ENCODE measurements at regions not wholly inside any gene's neighbourhood (a gene's known extent, or its start where the extent isn't known, plus 50 kb on each side); places are given as distances from the start of the nearest gene placed in this dataset.

DNA sequence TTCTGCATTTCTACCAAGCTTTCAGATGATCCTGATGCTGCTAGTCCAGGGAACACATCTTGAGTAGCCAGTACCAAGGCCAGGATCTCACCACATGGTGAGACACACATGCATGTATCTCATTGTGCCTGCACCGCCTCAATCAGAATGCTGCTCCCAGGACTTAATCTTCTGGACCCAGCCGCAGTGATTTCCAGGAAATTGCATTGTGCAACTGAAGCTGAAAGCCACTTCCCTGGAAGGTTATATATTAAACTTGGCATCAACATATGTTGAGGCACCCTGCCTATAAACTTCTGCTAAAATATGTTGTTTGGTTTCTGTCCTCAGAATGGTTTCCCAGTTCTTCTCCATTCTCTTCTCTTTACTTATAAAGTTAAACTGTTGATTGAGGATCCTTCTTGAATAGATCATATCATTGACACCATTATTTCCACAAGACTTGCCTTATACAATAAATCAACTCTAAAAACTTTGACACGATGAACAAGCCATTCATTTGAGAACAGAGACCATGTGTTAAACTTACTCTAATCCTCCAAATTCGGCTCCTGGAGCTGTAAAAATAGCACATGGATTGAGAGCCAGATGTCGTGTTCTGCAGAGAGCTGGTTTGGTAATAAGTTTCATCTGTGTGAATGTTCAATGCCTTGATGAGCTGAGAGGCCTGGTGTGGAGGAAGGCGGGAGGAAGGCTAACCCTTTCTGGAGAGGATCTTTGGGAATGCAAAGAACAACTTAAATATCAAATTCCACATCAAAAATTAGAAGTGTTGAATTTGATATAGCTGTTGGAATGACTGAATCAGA is 65.0 kb upstream of the PCSK2 start:
- Histone ChIP-seq H3K4me3 (ENCODE audit: control insufficient read depth in 2 of 3, extremely low read depth in 1 of 3, insufficient read depth in 2 of 3, low read depth in 1 of 3, low read length in 3 of 3) (no peak overlapping the region), H3K9ac (ENCODE audit: control insufficient read depth, extremely low read depth, insufficient read depth, low read length) (no peak overlapping the region), H3K4me2 (ENCODE audit: control insufficient read depth, extremely low read depth, insufficient read depth, low read depth, low read length) (no peak overlapping the region), H3K27me3 (ENCODE audit: control insufficient read depth, extremely low read depth, insufficient read depth, low read length) (no peaks in the 10 kb centered on the region), H3K79me2 (ENCODE audit: control insufficient read depth, insufficient read depth, low read length) (no peaks in the 10 kb centered on the region), H3K4me1 (ENCODE audit: control insufficient read depth, extremely low read depth, insufficient read depth, low read length) (no peaks in the 10 kb centered on the region), H3K27ac (ENCODE audit: control insufficient read depth, insufficient read depth, low read length) (no peak overlapping the region), H3K36me3 (ENCODE audit: control insufficient read depth in 2 of 2, extremely low read depth in 1 of 2, insufficient read depth in 2 of 2, low read length in 2 of 2) (no peaks in the 10 kb centered on the region), H3K9me3 (ENCODE audit: control insufficient read depth, low read depth, low read length) (no peaks in the 10 kb centered on the region), H4K20me1 (ENCODE audit: control insufficient read depth, extremely low read depth, insufficient read depth, low read length) (no peaks in the 10 kb centered on the region), H2AFZ (ENCODE audit: control insufficient read depth, low read length) (no peak overlapping the region), H3K9me1 (ENCODE audit: control insufficient read depth, extremely low read depth, insufficient read depth, low read length) (no peaks in the 10 kb centered on the region)
- no peak for TF ChIP-seq EZH2 (IDR thresholded peaks at IDR 0.05; ENCODE audit: low read length)
- TF ChIP-seq, protein P1, sequence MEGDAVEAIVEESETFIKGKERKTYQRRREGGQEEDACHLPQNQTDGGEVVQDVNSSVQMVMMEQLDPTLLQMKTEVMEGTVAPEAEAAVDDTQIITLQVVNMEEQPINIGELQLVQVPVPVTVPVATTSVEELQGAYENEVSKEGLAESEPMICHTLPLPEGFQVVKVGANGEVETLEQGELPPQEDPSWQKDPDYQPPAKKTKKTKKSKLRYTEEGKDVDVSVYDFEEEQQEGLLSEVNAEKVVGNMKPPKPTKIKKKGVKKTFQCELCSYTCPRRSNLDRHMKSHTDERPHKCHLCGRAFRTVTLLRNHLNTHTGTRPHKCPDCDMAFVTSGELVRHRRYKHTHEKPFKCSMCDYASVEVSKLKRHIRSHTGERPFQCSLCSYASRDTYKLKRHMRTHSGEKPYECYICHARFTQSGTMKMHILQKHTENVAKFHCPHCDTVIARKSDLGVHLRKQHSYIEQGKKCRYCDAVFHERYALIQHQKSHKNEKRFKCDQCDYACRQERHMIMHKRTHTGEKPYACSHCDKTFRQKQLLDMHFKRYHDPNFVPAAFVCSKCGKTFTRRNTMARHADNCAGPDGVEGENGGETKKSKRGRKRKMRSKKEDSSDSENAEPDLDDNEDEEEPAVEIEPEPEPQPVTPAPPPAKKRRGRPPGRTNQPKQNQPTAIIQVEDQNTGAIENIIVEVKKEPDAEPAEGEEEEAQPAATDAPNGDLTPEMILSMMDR (optimal IDR thresholded peaks at IDR 0.05 in 1 of 3, IDR thresholded peaks at IDR 0.05 in 1 of 3, conservative IDR thresholded peaks at IDR 0.05 in 1 of 3; ENCODE audit: extremely low read depth in 1 of 3, insufficient read depth in 2 of 3, low read length in 3 of 3), result no peak
- DNase-seq (ENCODE audit: low read depth, low spot score) (no peak), FAIRE-seq (no peak)
- dilution Hi-C loops (cut with MboI; ENCODE audit: extremely low pct_ligation_motif_present, low sequenced_read_pairs), result no loop called here

DNA sequence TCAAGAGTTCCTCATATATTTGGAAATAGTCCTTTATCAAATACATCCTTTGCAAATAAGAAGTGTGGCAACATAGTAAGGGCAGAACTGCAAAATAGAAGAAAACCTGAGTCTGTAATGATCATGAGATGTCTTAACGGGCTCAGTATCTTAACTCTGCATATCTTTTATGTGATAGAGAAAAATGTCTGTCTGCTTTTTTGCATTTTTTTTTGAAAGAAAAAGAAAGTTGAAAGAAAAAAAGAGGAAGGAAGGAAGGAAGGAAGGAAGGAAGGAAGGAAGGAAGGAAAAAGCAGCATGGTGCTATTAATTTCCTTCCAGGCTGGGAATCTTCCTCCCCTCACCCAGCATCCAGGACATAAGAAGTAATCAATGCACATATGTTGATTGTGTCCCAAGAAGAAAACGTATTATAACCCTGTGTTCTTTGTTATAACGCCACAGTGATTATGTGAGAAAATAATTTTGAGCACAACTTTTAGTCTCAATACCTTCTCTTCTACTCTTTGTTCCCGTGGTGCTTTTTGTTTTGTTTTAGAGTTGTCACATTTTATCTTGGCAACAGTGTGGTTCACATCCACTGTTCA is 58.7 kb upstream of the PCSK2 start:
- DNase-seq (ENCODE audit: low read depth, low spot score), result no peak
- Histone ChIP-seq H3K4me3 (ENCODE audit: control insufficient read depth in 2 of 3, extremely low read depth in 1 of 3, insufficient read depth in 2 of 3, low read depth in 1 of 3, low read length in 3 of 3) (no peak overlapping the region), H3K79me2 (ENCODE audit: control insufficient read depth, insufficient read depth, low read length) (no peaks in the 10 kb centered on the region), H3K36me3 (ENCODE audit: control insufficient read depth in 2 of 2, extremely low read depth in 1 of 2, insufficient read depth in 2 of 2, low read length in 2 of 2) (no peaks in the 10 kb centered on the region), H3K9me3 (ENCODE audit: control insufficient read depth, low read depth, low read length) (no peaks in the 10 kb centered on the region), H3K9ac (ENCODE audit: control insufficient read depth, extremely low read depth, insufficient read depth, low read length) (no peak overlapping the region), H2AFZ (ENCODE audit: control insufficient read depth, low read length) (no peak overlapping the region), H4K20me1 (ENCODE audit: control insufficient read depth, extremely low read depth, insufficient read depth, low read length) (no peaks in the 10 kb centered on the region), H3K27ac (ENCODE audit: control insufficient read depth, insufficient read depth, low read length) (no peak overlapping the region), H3K27me3 (ENCODE audit: control insufficient read depth, extremely low read depth, insufficient read depth, low read length) (no peaks in the 10 kb centered on the region), H3K4me1 (ENCODE audit: control insufficient read depth, extremely low read depth, insufficient read depth, low read length) (no peaks in the 10 kb centered on the region), H3K4me2 (ENCODE audit: control insufficient read depth, extremely low read depth, insufficient read depth, low read depth, low read length) (no peak overlapping the region), H3K9me1 (ENCODE audit: control insufficient read depth, extremely low read depth, insufficient read depth, low read length) (no peaks in the 10 kb centered on the region)
- no peak for FAIRE-seq
- TF ChIP-seq, protein P1 (optimal IDR thresholded peaks at IDR 0.05 in 1 of 3, IDR thresholded peaks at IDR 0.05 in 1 of 3, conservative IDR thresholded peaks at IDR 0.05 in 1 of 3; ENCODE audit: extremely low read depth in 1 of 3, insufficient read depth in 2 of 3, low read length in 3 of 3), result no peak
- no peak for TF ChIP-seq EZH2 (IDR thresholded peaks at IDR 0.05; ENCODE audit: low read length)
- dilution Hi-C loops (cut with MboI; ENCODE audit: extremely low pct_ligation_motif_present, low sequenced_read_pairs), result no loop called here

Data from keratinocyte (primary cell).